Keratinocyte (primary cell): ENCODE measurements at regions not wholly inside any gene's neighbourhood (a gene's known extent, or its start where the extent isn't known, plus 50 kb on each side); places are given as distances from the start of the nearest gene placed in this dataset.
A peak's percentile ranks its signal among the peaks of the same experiment; 100 is the strongest.

Source experiments
- DNase-seq: peaks from one replicate; pipeline ENCODE4 v3.0.0-alpha.2; 2011; ENCODE audit warnings: low read depth, missing footprints, low spot score
- FAIRE-seq: peaks from 2 replicates; lab custom pipeline; 2011; peaks lifted over from hg19 to GRCh38; lab: Jason Lieb, UNC
- H2AFZ ChIP-seq: 2 replicates; pipeline ENCODE4 v1.6.0; 2012; ENCODE audit warnings: low read length, control low read depth, inconsistent platforms; ENCODE audit not compliant: control insufficient read depth
- H3K27ac ChIP-seq: 2 replicates; pipeline ENCODE4 v1.5.1; 2011; ENCODE audit warnings: low read length; ENCODE audit not compliant: control insufficient read depth, insufficient read depth
- H3K27me3 ChIP-seq: 3 replicates; pipeline ENCODE4 v1.6.0; 2011; ENCODE audit warnings: low read length; ENCODE audit not compliant: control insufficient read depth, insufficient read depth; ENCODE audit errors: extremely low read depth
- H3K36me3 ChIP-seq, 2 experiments: 2 replicates in 1 of 2; 3 replicates in 1 of 2; pipeline ENCODE4 v1.5.1; 2011; ENCODE audit warnings: low read length in 2 of 2, mild to moderate bottlenecking in 1 of 2; ENCODE audit not compliant: control insufficient read depth in 2 of 2, insufficient read depth in 2 of 2; ENCODE audit errors: extremely low read depth in 1 of 2
- H3K4me1 ChIP-seq: 3 replicates; pipeline ENCODE4 v1.5.1; 2011; ENCODE audit warnings: low read length; ENCODE audit not compliant: control insufficient read depth, insufficient read depth; ENCODE audit errors: extremely low read depth
- H3K4me2 ChIP-seq: 3 replicates; pipeline ENCODE4 v1.6.0; 2011; ENCODE audit warnings: low read depth, low read length; ENCODE audit not compliant: control insufficient read depth, insufficient read depth; ENCODE audit errors: extremely low read depth
- H3K4me3 ChIP-seq, 3 experiments: fragments of 200-600 bp in 1 of 3; sonication (generic) in 1 of 3; 2 replicates in 2 of 3; 3 replicates in 1 of 3; pipeline ENCODE4 v1.5.1; 2011 to 2016; ENCODE audit warnings: low read length in 3 of 3, mild to moderate bottlenecking in 3 of 3, control low read depth in 2 of 3, inconsistent platforms in 1 of 3, low read depth in 1 of 3, mixed read lengths in 1 of 3, mixed run types in 1 of 3, moderate library complexity in 1 of 3; ENCODE audit not compliant: control insufficient read depth in 2 of 3, insufficient read depth in 2 of 3; ENCODE audit errors: extremely low read depth in 1 of 3
- H3K79me2 ChIP-seq: 2 replicates; pipeline ENCODE4 v1.6.0; 2012; ENCODE audit warnings: low read length; ENCODE audit not compliant: control insufficient read depth, insufficient read depth
- H3K9ac ChIP-seq: 3 replicates; pipeline ENCODE4 v1.6.0; 2011; ENCODE audit warnings: low read length; ENCODE audit not compliant: control insufficient read depth, insufficient read depth; ENCODE audit errors: extremely low read depth
- H3K9me1 ChIP-seq: 3 replicates; pipeline ENCODE4 v1.6.0; 2011; ENCODE audit warnings: low read length; ENCODE audit not compliant: control insufficient read depth, insufficient read depth; ENCODE audit errors: extremely low read depth
- H3K9me3 ChIP-seq: 2 replicates; pipeline ENCODE4 v1.5.1; 2012; ENCODE audit warnings: low read depth, low read length; ENCODE audit not compliant: control insufficient read depth
- H4K20me1 ChIP-seq: 3 replicates; pipeline ENCODE4 v1.6.0; 2011; ENCODE audit warnings: low read length; ENCODE audit not compliant: control insufficient read depth, insufficient read depth; ENCODE audit errors: extremely low read depth
- EZH2 ChIP-seq: IDR thresholded peaks from one replicate; pipeline ENCODE4 v1.6.1; 2012; ENCODE audit warnings: inconsistent platforms, mild to moderate bottlenecking, low read length, moderate library complexity
- dilution Hi-C: fragments of 300-500 bp; cut with MboI; formaldehyde crosslinking; loops from one replicate; pipeline ENCODE4 v1.7.0; 2020; ENCODE audit warnings: low sequenced_read_pairs; ENCODE audit not compliant: extremely low pct_ligation_motif_present
- TF ChIP-seq, protein P1 (sequence below), 3 experiments: IDR thresholded peaks in 1 of 3; conservative IDR thresholded peaks in 1 of 3; optimal IDR thresholded peaks in 1 of 3; 2 replicates in 2 of 3; 3 replicates in 1 of 3; pipeline versions ENCODE3 to v1.5.1; 2011; ENCODE audit warnings: low read length in 3 of 3, mild to moderate bottlenecking in 3 of 3, moderate library complexity in 2 of 3, control low read depth in 1 of 3, inconsistent platforms in 1 of 3; ENCODE audit not compliant: insufficient read depth in 2 of 3; ENCODE audit errors: extremely low read depth in 1 of 3

DNA sequence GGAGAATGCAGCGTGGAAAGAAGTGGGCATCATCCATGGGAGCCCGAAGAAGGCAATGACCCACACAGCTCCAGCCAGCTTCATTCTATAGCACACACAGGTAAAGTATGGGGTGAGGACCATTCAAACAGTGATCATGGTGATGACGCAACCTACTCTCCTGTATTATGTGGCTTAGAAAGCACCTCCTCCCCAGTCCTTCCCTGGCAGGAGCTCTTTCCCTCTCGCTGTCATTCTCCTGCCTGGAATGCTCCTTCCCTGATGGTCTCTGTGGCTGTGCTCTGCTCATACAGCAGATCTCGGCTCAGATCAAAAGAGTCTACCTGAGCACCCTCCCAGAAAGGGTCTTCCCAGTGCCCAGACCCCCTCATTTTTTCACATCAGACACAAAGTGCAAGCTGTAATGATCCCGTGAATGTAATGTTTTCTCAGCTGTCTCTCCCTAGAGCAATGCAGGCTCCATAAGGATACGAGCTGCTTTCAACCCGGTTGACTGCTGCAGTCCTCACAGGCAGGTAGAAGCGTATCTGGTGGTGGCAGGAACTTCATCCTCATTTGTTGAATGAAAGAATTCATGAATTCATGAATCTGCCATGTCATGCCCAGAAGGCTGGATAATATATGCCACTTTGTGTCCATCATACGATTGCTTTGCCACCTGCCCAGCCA lies 248.8 kb downstream of the HS3ST3A1 start:
- H3K4me1 ChIP-seq = peaks cover 2% of the 10 kb centered on the region
- dilution Hi-C loops = no loop called here
- H3K27me3 ChIP-seq = no peaks in the 10 kb centered on the region
- no peak overlapping the region for H3K4me3 ChIP-seq
- H3K36me3 ChIP-seq = no peaks in the 10 kb centered on the region
- TF ChIP-seq, protein P1, sequence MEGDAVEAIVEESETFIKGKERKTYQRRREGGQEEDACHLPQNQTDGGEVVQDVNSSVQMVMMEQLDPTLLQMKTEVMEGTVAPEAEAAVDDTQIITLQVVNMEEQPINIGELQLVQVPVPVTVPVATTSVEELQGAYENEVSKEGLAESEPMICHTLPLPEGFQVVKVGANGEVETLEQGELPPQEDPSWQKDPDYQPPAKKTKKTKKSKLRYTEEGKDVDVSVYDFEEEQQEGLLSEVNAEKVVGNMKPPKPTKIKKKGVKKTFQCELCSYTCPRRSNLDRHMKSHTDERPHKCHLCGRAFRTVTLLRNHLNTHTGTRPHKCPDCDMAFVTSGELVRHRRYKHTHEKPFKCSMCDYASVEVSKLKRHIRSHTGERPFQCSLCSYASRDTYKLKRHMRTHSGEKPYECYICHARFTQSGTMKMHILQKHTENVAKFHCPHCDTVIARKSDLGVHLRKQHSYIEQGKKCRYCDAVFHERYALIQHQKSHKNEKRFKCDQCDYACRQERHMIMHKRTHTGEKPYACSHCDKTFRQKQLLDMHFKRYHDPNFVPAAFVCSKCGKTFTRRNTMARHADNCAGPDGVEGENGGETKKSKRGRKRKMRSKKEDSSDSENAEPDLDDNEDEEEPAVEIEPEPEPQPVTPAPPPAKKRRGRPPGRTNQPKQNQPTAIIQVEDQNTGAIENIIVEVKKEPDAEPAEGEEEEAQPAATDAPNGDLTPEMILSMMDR (optimal IDR thresholded peaks at IDR 0.05 in 1 of 3, IDR thresholded peaks at IDR 0.05 in 1 of 3, conservative IDR thresholded peaks at IDR 0.05 in 1 of 3; ENCODE audit: extremely low read depth in 1 of 3, insufficient read depth in 2 of 3, low read length in 3 of 3) = no peak
- TF ChIP-seq EZH2 = no peak
- H2AFZ ChIP-seq = no peak overlapping the region
- H3K9me1 ChIP-seq = no peaks in the 10 kb centered on the region
- no peaks in the 10 kb centered on the region for H4K20me1 ChIP-seq
- no peak overlapping the region for H3K9ac ChIP-seq
- FAIRE-seq (peak; percentile 43), DNase-seq (no peak)
- peaks cover 2% of the 10 kb centered on the region for H3K9me3 ChIP-seq
- no peaks in the 10 kb centered on the region for H3K79me2 ChIP-seq
- no peak overlapping the region for H3K4me2 ChIP-seq
- no peak overlapping the region for H3K27ac ChIP-seq

DNA sequence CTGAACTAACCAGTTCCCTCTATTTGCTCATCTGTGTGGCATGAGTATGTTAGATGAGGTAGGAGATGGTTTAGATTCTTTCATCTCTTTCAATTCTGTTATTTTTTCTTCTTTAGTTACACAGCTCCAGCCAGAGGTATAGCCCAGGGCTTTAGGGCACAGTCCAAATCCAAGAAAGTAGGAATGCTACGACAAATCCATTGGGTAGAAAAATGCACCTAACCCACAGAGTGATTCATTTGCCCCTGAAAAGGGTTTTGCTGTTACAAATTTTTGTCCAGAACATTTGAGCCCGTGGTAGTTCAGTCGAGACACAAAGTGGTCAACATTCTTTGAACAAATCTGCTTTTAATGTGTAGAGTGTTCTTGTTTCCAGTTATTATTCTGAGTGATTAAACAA lies 250.7 kb downstream of the HS3ST3A1 start:
- Histone ChIP-seq H3K36me3 (no peaks in the 10 kb centered on the region), H3K9ac (no peak overlapping the region), H2AFZ (no peak overlapping the region)

More for the DNA sequence above, 250.7 kb downstream of the HS3ST3A1 start:
- Histone ChIP-seq H4K20me1 (no peaks in the 10 kb centered on the region), H3K9me3 (peaks cover 2% of the 10 kb centered on the region), H3K79me2 (no peaks in the 10 kb centered on the region), H3K4me3 (no peak overlapping the region), H3K27ac (no peak overlapping the region), H3K9me1 (no peaks in the 10 kb centered on the region), H3K27me3 (no peaks in the 10 kb centered on the region), H3K4me1 (peaks cover 17% of the 10 kb centered on the region), H3K4me2 (no peak overlapping the region)
- TF ChIP-seq, protein P1 (optimal IDR thresholded peaks at IDR 0.05 in 1 of 3, IDR thresholded peaks at IDR 0.05 in 1 of 3, conservative IDR thresholded peaks at IDR 0.05 in 1 of 3; ENCODE audit: extremely low read depth in 1 of 3, insufficient read depth in 2 of 3, low read length in 3 of 3) = no peak
- TF ChIP-seq EZH2 = no peak
- no peak for DNase-seq
- FAIRE-seq = no peak
- dilution Hi-C loops = no loop called here
